ENCODE measurements at regions not wholly inside any gene's neighbourhood (a gene's known extent, or its start where the extent isn't known, plus 50 kb on each side); places are given as distances from the start of the nearest gene placed in this dataset.

DNA sequence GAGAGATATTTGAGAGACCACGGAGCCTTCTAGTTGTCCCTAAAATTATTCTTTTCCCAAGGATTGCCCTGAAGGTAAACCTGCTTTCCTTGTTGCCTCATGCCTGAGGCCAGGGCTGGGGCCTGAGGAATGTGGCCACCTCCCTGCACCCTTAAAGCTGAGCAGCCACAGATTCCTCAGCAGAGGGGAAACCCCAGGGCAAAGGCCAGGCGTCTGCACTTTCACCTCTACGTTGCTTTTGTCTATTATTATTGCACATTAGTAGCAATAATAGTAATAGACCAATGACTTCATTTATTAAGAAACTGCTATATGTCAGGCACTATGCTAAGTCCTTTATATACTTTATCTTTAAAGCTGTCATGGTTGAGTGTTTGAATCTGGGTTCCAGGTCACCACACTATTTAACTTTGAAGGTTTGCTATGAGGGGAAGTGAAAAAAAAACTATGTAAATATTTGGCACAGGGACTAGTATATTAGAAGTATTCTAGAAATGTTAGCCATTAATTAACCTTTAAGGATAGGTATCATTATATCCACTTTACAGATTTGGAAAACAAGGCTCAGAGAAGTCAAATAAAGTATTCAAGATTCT is 104.2 kb downstream of the LRRC30 start:
- TF ChIP-seq, protein P1, sequence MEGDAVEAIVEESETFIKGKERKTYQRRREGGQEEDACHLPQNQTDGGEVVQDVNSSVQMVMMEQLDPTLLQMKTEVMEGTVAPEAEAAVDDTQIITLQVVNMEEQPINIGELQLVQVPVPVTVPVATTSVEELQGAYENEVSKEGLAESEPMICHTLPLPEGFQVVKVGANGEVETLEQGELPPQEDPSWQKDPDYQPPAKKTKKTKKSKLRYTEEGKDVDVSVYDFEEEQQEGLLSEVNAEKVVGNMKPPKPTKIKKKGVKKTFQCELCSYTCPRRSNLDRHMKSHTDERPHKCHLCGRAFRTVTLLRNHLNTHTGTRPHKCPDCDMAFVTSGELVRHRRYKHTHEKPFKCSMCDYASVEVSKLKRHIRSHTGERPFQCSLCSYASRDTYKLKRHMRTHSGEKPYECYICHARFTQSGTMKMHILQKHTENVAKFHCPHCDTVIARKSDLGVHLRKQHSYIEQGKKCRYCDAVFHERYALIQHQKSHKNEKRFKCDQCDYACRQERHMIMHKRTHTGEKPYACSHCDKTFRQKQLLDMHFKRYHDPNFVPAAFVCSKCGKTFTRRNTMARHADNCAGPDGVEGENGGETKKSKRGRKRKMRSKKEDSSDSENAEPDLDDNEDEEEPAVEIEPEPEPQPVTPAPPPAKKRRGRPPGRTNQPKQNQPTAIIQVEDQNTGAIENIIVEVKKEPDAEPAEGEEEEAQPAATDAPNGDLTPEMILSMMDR (IDR thresholded peaks at IDR 0.05), result no peak
- TF ChIP-seq POLR2A (IDR thresholded peaks at IDR 0.05), result no peak

Data from upper lobe of left lung (tissue), 4 donors.